PC-3 (cell line): ENCODE measurements at regions not wholly inside any gene's neighbourhood (a gene's known extent, or its start where the extent isn't known, plus 50 kb on each side); places are given as distances from the start of the nearest gene placed in this dataset.

ENCODE experiments used
- ATAC-seq: fragments of 200-7000 bp; cut with Tn5 transposase; 2 replicates; pipeline ENCODE4 v1.9.1; 2020; ENCODE audit warnings: mild to moderate bottlenecking, moderate library complexity
- BruUV-seq: library from RNA; stranded (reverse); fragments of 400-500 nt; replicated peaks from 2 replicates; lab custom pipeline; 2021; lab: Mats Ljungman, UMichigan
- CTCF ChIA-PET: fragments of 300-600 bp; sonication (Branson Sonifier 250); formaldehyde crosslinking; loops from one replicate; lab custom pipeline; 2022; ENCODE audit warnings: antibody characterized with exemption; lab: Charles Lee
- POLR2A ChIA-PET: fragments of 300-600 bp; sonication (Branson Sonifier 250); formaldehyde crosslinking; loops from one replicate; lab custom pipeline; 2022; ENCODE audit warnings: antibody characterized with exemption; ENCODE audit not compliant: unreplicated experiment; lab: Charles Lee
- DNase-seq: peaks from one replicate; pipeline ENCODE4 v3.0.0-alpha.2; 2015
- H2AFZ ChIP-seq: fragments of 300-600 bp; sonication (generic); 2 replicates; pipeline ENCODE4 v1.6.0; 2016; ENCODE audit warnings: antibody characterized with exemption, low read length
- H3F3A ChIP-seq: fragments of 300-600 bp; sonication (generic); one replicate; pipeline ENCODE4 v1.6.0; 2017; ENCODE audit warnings: antibody characterized with exemption, low read length, control low read depth, mild to moderate bottlenecking; ENCODE audit not compliant: unreplicated experiment
- H3K27ac ChIP-seq: fragments of 300-600 bp; sonication (generic); 2 replicates; pipeline ENCODE4 v1.5.1; 2016; ENCODE audit warnings: mild to moderate bottlenecking, low read length
- H3K27me3 ChIP-seq: fragments of 300-600 bp; sonication (generic); 2 replicates; pipeline ENCODE4 v1.6.1; 2016; ENCODE audit warnings: low read length, mixed read lengths
- H3K36me3 ChIP-seq: fragments of 300-600 bp; sonication (generic); 2 replicates; pipeline ENCODE4 v1.6.1; 2016; ENCODE audit warnings: low read depth, mixed run types, low read length, mixed read lengths
- H3K4me1 ChIP-seq: fragments of 300-600 bp; sonication (generic); 2 replicates; pipeline ENCODE4 v1.5.1; 2016; ENCODE audit warnings: low read length; ENCODE audit not compliant: insufficient read depth
- H3K4me2 ChIP-seq: fragments of 300-600 bp; sonication (generic); 2 replicates; pipeline ENCODE4 v1.6.0; 2016; ENCODE audit warnings: low read length
- H3K4me3 ChIP-seq: fragments of 300-600 bp; sonication (generic); 2 replicates; pipeline ENCODE4 v1.5.1; 2016; ENCODE audit warnings: mild to moderate bottlenecking, low read length, mixed read lengths
- H3K79me2 ChIP-seq: fragments of 300-600 bp; sonication (generic); 2 replicates; pipeline ENCODE4 v1.6.1; 2017; ENCODE audit warnings: low read length, mixed read lengths
- H3K9ac ChIP-seq: fragments of 300-600 bp; sonication (generic); 2 replicates; pipeline ENCODE4 v1.6.0; 2016; ENCODE audit warnings: mild to moderate bottlenecking, low read length
- H3K9me2 ChIP-seq: fragments of 300-600 bp; sonication (generic); replicated peaks from 2 replicates; pipeline ENCODE4 v1.6.1; 2016; ENCODE audit warnings: mixed run types, low read length, mixed read lengths
- H3K9me3 ChIP-seq: fragments of 300-600 bp; sonication (generic); 2 replicates; pipeline ENCODE4 v1.6.1; 2016; ENCODE audit warnings: low read length, mixed read lengths
- H4K20me1 ChIP-seq: fragments of 300-600 bp; sonication (generic); 2 replicates; pipeline ENCODE4 v1.6.1; 2016; ENCODE audit warnings: low read length, mixed read lengths
- CTCF ChIP-seq: fragments of 300-600 bp; sonication (generic); conservative IDR thresholded peaks from 2 replicates; pipeline ENCODE4 v1.5.1; 2017; ENCODE audit warnings: antibody characterized with exemption, low read depth, mild to moderate bottlenecking, low read length
- EZH2 ChIP-seq: fragments of 300-600 bp; sonication (generic); IDR thresholded peaks from one replicate; pipeline ENCODE4 v1.6.1; 2017; ENCODE audit warnings: antibody characterized with exemption, mild to moderate bottlenecking, low read length; ENCODE audit not compliant: unreplicated experiment
- EZH2phosphoT487 ChIP-seq: fragments of 300-600 bp; sonication (generic); IDR thresholded peaks from 2 replicates; pipeline ENCODE4 v1.6.1; 2018; ENCODE audit warnings: mild to moderate bottlenecking, antibody characterized with exemption, low read length, borderline replicate concordance
- intact Hi-C: fragments of 100-400 bp; cut with micrococcal nuclease; formaldehyde crosslinking; loops from 2 replicates; pipeline ENCODE4 v1.9.0; 2023

- no TSS peak for BruUV-seq
- Histone ChIP-seq H3K9me3 (no peaks in the 10 kb centered on the region), H3F3A (no peaks in the 10 kb centered on the region), H3K4me3 (no peak overlapping the region), H3K27ac (no peak overlapping the region), H3K4me1 (peaks cover 10% of the 10 kb centered on the region; the same call in 1 of the 2 replicates), H3K27me3 (peaks cover 41% of the 10 kb centered on the region), H3K36me3 (no peaks in the 10 kb centered on the region), H3K9me2 (no peaks in the 10 kb centered on the region), H3K79me2 (no peaks in the 10 kb centered on the region), H2AFZ (no peak overlapping the region), H3K9ac (no peak overlapping the region), H4K20me1 (no peaks in the 10 kb centered on the region), H3K4me2 (no peak overlapping the region)
- no peak for DNase-seq
- TF ChIP-seq EZH2: no peak
- TF ChIP-seq CTCF: no peak
- TF ChIP-seq EZH2phosphoT487: no peak
- ChIA-PET CTCF (no interaction called here), POLR2A (no interaction called here)
- ATAC-seq: no peak
- intact Hi-C loops: no loop called here
Measured at GRCh38 chr18:2053490-2054089, 517.7 kb downstream of the METTL4 start.

- Histone ChIP-seq H3K36me3 (no peaks in the 10 kb centered on the region), H3K4me1 (no peaks in the 10 kb centered on the region), H3K79me2 (no peaks in the 10 kb centered on the region), H3K4me2 (no peak overlapping the region), H2AFZ (no peak overlapping the region), H3K9me2 (no peaks in the 10 kb centered on the region), H3K9me3 (0 out of 2 replicates have a peak, but pooled peaks cover 4% of the 10 kb centered on the region), H4K20me1 (no peaks in the 10 kb centered on the region), H3K4me3 (no peak overlapping the region), H3K27ac (no peak overlapping the region), H3K9ac (no peak overlapping the region), H3F3A (no peaks in the 10 kb centered on the region), H3K27me3 (peaks cover 49% of the 10 kb centered on the region)
- ATAC-seq (no peak), DNase-seq (no peak)
- ChIA-PET CTCF (no interaction called here), POLR2A (no interaction called here)
- intact Hi-C loops: no loop called here
- BruUV-seq: no TSS peak
- TF ChIP-seq EZH2 (no peak), EZH2phosphoT487 (no peak), CTCF (no peak)
Measured at GRCh38 chr18:2059336-2059735, 512.0 kb downstream of the METTL4 start.

GRCh38 chr18:2060086-2060485 is 511.2 kb downstream of the METTL4 start:
- Histone ChIP-seq H3K9me3 (0 out of 2 replicates have a peak, but pooled peaks cover 4% of the 10 kb centered on the region), H3K4me1 (no peaks in the 10 kb centered on the region), H3K27ac (no peak overlapping the region), H3K79me2 (no peaks in the 10 kb centered on the region), H4K20me1 (no peaks in the 10 kb centered on the region), H3F3A (no peaks in the 10 kb centered on the region), H3K9ac (no peak overlapping the region), H3K27me3 (peaks cover 44% of the 10 kb centered on the region), H2AFZ (no peak overlapping the region), H3K4me2 (no peak overlapping the region), H3K36me3 (no peaks in the 10 kb centered on the region), H3K9me2 (no peaks in the 10 kb centered on the region), H3K4me3 (no peak overlapping the region)
- intact Hi-C loops: no loop called here
- BruUV-seq: no TSS peak
- ChIA-PET CTCF (no interaction called here), POLR2A (no interaction called here)
- TF ChIP-seq CTCF (no peak), EZH2phosphoT487 (no peak), EZH2 (no peak)
- no peak for ATAC-seq
- DNase-seq: no peak
